ENCODE measurements at regions not wholly inside any gene's neighbourhood (a gene's known extent, or its start where the extent isn't known, plus 50 kb on each side); places are given as distances from the start of the nearest gene placed in this dataset.

DNA sequence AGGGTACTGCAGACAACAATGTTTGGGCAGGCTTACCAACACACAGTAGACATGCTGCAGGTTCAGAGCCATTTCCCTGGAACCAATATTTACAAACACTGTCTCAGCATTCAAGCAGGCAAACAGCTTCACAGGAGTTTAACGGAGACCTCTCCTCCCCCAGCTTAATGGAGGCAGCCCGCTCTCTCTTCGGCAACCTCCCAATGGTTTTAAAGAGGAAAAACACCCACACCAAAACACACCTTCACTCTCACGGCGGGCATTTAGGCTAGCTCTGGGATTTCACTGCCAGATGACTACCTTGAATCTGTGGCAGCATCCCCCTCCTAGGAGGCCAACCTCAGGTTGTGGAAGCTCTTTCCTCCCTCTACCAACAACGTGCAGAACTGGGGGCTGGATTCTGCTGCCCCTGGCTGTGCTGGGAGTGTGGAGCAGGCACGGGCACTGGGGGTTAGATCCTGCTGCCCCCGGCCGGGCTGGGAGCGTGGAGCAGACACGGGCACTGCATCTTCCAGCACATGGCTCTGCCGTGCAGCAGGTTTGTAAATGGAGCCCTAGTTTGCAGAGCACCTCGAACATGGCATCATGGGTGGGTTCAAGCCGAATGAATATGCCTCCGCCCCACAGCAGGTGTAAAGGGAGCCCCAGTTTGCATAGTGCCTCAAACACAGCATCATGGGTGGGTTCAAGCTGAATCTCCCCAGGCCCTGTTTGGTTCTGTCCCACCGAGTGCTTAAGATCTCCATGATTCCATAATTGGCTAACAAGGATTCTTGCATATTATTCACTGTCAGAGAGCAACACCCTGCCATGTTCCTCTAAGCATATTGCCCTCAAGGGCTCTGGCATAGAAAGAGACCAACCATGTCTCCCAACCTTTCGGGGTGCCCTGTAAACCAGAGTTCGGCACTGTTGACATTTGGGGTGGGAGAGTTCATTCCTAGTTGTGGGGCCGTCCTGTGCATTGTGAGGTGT lies 86.4 kb downstream of the RBFOX3 start:
- Histone ChIP-seq H3K27me3 (ENCODE audit: control insufficient read depth in 3 of 3, insufficient read depth in 3 of 3, low read length in 3 of 3) (peaks cover 65 to 87% (median 85%) of the 10 kb centered on the region in 3 donors), H3K9me3 (ENCODE audit: control insufficient read depth in 3 of 3, low read length in 3 of 3) (no peaks in the 10 kb centered on the region), H3K36me3 (ENCODE audit: control insufficient read depth in 3 of 3, insufficient read depth in 3 of 3, low read length in 3 of 3) (no peaks in the 10 kb centered on the region), H3K27ac (ENCODE audit: low read depth, low read length) (no peak overlapping the region), H3K9ac (ENCODE audit: low read depth in 1 of 3, low read length in 3 of 3) (no peak overlapping the region), H3K4me3 (ENCODE audit: low read length in 3 of 3) (no peak overlapping the region), H3K4me1 (ENCODE audit: control insufficient read depth in 3 of 3, insufficient read depth in 3 of 3, low read length in 3 of 3) (no peaks in the 10 kb centered on the region)

DNA sequence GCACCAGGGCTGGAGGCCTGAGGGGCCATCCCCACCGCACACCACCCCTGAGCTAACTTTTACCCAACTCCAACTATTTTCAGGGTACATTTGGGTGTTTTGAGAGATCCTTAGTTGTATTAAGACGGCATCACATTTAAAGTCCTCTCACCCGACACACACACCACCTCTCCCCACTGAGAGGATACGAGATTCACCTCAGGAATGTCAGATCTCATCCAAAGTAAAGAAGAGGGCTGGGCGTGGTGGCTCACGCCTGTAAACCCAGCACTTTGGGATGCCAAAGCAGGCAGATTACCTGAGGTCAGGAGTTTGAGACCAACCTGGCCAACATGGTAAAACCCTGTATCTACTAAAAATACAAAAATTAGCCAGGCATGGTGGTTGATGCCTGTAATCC lies 88.4 kb downstream of the RBFOX3 start:
- H3K27me3 ChIP-seq (ENCODE audit: control insufficient read depth in 3 of 3, insufficient read depth in 3 of 3, low read length in 3 of 3) = peaks cover 59 to 87% (median 86%) of the 10 kb centered on the region in 3 donors
- no peaks in the 10 kb centered on the region for H3K36me3 ChIP-seq (ENCODE audit: control insufficient read depth in 3 of 3, insufficient read depth in 3 of 3, low read length in 3 of 3)
- no peak overlapping the region for H3K4me3 ChIP-seq (ENCODE audit: low read length in 3 of 3)
- H3K9me3 ChIP-seq (ENCODE audit: control insufficient read depth in 3 of 3, low read length in 3 of 3) = no peaks in the 10 kb centered on the region
- no peak overlapping the region for H3K9ac ChIP-seq (ENCODE audit: low read depth in 1 of 3, low read length in 3 of 3)
- H3K4me1 ChIP-seq (ENCODE audit: control insufficient read depth in 3 of 3, insufficient read depth in 3 of 3, low read length in 3 of 3) = no peaks in the 10 kb centered on the region
- no peak overlapping the region for H3K27ac ChIP-seq (ENCODE audit: low read depth, low read length)

DNA sequence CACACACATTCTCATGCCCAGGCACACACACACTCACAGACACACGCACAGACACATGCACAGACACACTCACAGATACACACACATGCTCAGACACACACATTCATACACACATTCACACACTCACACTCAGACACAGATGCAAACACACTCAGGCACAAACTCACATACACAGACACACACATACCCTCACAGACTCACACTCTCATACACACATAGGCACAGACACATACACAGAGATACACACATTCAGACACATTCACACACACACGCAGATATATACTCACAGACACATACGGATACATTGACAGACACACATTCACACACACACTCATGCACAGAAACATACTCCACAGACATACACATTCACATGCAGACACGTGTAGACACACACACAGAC lies 89.6 kb downstream of the RBFOX3 start:
- Histone ChIP-seq H3K9me3 (ENCODE audit: control insufficient read depth in 3 of 3, low read length in 3 of 3) (no peaks in the 10 kb centered on the region), H3K36me3 (ENCODE audit: control insufficient read depth in 3 of 3, insufficient read depth in 3 of 3, low read length in 3 of 3) (no peaks in the 10 kb centered on the region), H3K4me3 (ENCODE audit: low read length in 3 of 3) (no peak overlapping the region), H3K27me3 (ENCODE audit: control insufficient read depth in 3 of 3, insufficient read depth in 3 of 3, low read length in 3 of 3) (peaks cover 53 to 80% (median 74%) of the 10 kb centered on the region in 3 donors), H3K9ac (ENCODE audit: low read depth in 1 of 3, low read length in 3 of 3) (no peak overlapping the region), H3K27ac (ENCODE audit: low read depth, low read length) (no peak overlapping the region), H3K4me1 (ENCODE audit: control insufficient read depth in 3 of 3, insufficient read depth in 3 of 3, low read length in 3 of 3) (no peaks in the 10 kb centered on the region)

DNA sequence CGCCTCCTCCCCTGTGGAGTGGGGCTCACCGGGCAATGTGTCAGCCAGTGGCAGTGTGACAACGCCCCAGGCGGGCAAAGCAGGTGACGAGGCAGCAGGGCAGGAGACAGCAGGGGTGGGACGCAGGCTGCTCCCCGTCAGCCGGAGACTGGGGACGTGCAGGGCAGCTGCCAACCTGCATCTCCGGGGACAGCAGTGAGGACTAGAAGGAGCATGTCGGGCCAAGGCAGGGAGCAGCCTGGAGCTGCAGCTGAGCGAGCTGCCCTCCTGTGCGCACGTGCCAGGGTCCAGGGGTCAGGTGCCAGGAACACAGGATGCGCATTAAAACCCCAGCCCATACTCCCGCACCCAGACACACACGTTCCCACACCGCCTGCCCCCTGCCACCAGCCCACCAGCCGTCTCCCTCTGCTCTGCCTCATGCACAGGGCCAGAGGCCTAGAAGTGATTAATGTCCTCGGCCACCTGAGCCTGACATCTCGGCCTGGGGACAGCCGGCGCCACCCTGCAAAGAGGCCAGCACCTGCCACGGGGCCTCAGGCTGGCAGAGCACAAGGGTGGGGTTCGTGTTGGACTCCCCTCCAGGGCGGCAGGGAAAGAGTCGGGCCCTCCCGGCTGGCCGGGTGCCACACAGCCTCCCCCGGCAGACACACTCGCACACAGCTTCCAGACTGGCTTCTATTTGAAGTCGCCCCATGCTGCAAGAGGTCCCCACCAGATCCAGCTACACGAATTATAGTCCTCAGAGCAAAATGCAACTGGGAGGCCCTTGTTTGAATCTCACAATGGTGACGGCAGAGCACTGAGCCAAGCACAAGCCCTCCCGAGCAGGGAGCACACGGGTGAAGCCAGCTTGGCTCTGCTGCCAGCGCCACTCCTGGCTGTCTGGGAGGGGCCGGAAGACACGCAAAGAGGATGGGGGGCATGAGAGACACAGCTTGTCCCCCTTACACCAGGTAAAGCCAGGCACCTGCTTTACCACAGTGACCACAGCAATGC lies 90.4 kb downstream of the RBFOX3 start:
- no peaks in the 10 kb centered on the region for H3K9me3 ChIP-seq (ENCODE audit: control insufficient read depth in 3 of 3, low read length in 3 of 3)
- no peak overlapping the region for H3K9ac ChIP-seq (ENCODE audit: low read depth in 1 of 3, low read length in 3 of 3)
- H3K4me1 ChIP-seq (ENCODE audit: control insufficient read depth in 3 of 3, insufficient read depth in 3 of 3, low read length in 3 of 3) = no peaks in the 10 kb centered on the region
- no peaks in the 10 kb centered on the region for H3K36me3 ChIP-seq (ENCODE audit: control insufficient read depth in 3 of 3, insufficient read depth in 3 of 3, low read length in 3 of 3)
- H3K27me3 ChIP-seq (ENCODE audit: control insufficient read depth in 3 of 3, insufficient read depth in 3 of 3, low read length in 3 of 3) = peaks cover 55 to 81% (median 77%) of the 10 kb centered on the region in 3 donors
- no peak overlapping the region for H3K27ac ChIP-seq (ENCODE audit: low read depth, low read length)
- H3K4me3 ChIP-seq (ENCODE audit: low read length in 3 of 3) = no peak overlapping the region

DNA sequence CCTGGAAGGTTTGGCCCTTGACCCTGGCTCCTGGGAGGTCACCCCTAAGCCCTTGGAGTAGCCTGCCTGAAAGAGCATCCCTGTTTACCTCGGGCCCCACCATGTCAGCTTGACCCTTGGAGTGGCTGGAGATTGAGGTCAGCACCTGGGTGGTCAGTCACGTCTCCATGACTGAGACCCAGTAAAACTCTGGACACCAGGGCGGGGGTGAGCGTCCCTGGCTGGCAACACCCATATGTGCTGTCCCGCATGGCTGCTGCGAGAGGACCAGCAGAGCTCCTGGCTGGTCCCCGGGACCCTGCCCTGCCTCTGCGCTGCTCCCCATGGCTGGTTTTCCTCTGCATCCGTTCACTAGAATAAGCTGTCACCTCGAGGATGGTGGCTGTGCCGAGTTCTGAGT lies 91.2 kb downstream of the RBFOX3 start:
- Histone ChIP-seq H3K27ac (ENCODE audit: low read depth, low read length) (no peak overlapping the region), H3K4me1 (ENCODE audit: control insufficient read depth in 3 of 3, insufficient read depth in 3 of 3, low read length in 3 of 3) (no peaks in the 10 kb centered on the region), H3K4me3 (ENCODE audit: low read length in 3 of 3) (no peak overlapping the region)

DNA sequence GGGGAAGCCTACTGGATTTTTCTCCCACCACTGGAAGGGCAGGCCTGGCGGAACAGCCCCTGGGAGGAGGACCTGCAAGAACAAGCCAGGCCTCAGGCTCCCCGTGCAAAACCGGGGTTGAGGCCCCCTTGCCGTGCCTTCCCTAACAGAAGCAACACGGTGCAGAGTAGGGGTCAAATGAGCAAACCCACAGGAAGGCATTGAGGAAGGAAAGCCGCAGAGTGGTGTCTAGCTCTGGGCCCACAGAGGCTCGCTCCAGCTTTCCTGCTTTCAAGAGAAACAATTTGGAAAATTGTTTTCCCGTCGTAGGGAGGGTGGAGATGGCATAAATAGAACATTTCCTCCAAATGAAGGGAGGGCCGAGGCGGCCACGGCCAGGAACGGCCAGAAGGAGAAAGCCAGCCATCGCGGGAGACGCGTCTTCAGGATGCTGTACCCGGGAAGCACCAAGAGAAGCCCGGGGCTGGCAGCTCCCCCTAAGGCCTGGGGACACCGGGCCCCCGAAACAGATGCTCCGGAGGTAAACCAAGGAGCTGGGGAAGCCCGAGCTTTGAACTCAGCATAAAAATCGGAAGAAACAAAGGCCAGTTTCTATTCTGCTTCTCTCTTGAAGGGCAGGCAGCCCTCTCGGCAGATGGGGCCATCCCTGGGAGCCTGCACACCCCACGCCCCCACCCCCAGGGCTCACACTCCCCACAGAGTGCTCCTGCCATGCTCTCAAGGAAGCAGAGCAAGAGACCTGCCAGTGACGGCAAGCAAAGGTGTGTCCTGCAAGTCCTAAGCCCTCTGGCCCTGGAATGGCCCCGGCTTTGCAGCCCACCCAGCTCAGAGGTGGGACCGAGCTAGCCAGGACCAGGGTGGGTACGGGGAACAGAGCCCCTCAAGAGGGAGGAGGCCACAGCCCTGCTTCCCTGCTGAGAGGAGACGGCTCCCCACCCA lies 92.0 kb downstream of the RBFOX3 start:
- Histone ChIP-seq H3K27me3 (ENCODE audit: control insufficient read depth in 3 of 3, insufficient read depth in 3 of 3, low read length in 3 of 3) (peaks cover 52 to 78% (median 73%) of the 10 kb centered on the region in 3 donors), H3K9me3 (ENCODE audit: control insufficient read depth in 3 of 3, low read length in 3 of 3) (peaks cover 0 to 2% (median 0%) of the 10 kb centered on the region in 3 donors), H3K4me1 (ENCODE audit: control insufficient read depth in 3 of 3, insufficient read depth in 3 of 3, low read length in 3 of 3) (no peaks in the 10 kb centered on the region), H3K27ac (ENCODE audit: low read depth, low read length) (no peak overlapping the region), H3K4me3 (ENCODE audit: low read length in 3 of 3) (no peak overlapping the region), H3K36me3 (ENCODE audit: control insufficient read depth in 3 of 3, insufficient read depth in 3 of 3, low read length in 3 of 3) (no peaks in the 10 kb centered on the region), H3K9ac (ENCODE audit: low read depth in 1 of 3, low read length in 3 of 3) (no peak overlapping the region)

More for the DNA sequence above, 91.2 kb downstream of the RBFOX3 start:
- H3K9ac ChIP-seq (ENCODE audit: low read depth in 1 of 3, low read length in 3 of 3) = no peak overlapping the region
- no peaks in the 10 kb centered on the region for H3K36me3 ChIP-seq (ENCODE audit: control insufficient read depth in 3 of 3, insufficient read depth in 3 of 3, low read length in 3 of 3)
- H3K9me3 ChIP-seq (ENCODE audit: control insufficient read depth in 3 of 3, low read length in 3 of 3) = no peaks in the 10 kb centered on the region
- peaks cover 58 to 80% (median 78%) of the 10 kb centered on the region in 3 donors for H3K27me3 ChIP-seq (ENCODE audit: control insufficient read depth in 3 of 3, insufficient read depth in 3 of 3, low read length in 3 of 3)

DNA sequence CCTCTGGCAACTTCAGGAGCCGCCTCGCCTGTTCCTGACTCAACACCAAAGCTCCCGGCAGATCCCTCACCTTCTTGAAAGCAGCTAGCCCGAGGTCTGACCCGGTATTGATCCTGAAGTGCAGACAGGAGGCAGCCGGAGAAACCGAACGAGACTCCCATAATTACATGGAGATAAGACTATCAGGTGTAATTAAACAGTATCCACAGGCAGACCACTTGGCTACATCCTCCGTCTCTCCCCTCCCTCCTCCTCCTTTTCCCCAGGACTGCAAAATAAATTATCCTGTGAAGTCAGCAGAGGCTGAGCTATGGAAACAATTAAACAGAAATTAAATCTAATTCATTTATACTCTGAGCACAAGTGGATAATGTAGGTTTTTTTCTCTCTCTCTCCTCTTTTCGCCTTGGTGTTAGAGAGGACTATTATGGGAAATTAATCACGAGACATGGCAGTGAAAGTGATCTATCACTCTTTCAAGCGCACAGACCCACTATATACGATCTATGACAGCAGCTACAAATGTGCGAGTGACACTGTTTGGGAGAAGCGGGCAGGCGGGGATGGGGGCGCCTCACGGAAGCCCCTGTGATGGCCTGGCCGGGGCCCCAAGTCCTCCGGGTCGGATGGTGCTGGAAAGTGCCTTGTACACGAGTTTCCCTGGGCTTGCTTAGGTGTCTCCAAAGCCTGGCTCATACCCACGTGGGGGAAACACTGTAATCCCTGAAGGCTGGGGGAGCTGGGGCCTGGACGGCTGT lies 92.8 kb downstream of the RBFOX3 start:
- Histone ChIP-seq H3K27ac (ENCODE audit: low read depth, low read length) (no peak overlapping the region), H3K9me3 (ENCODE audit: control insufficient read depth in 3 of 3, low read length in 3 of 3) (peaks cover 0 to 2% (median 0%) of the 10 kb centered on the region in 3 donors), H3K4me1 (ENCODE audit: control insufficient read depth in 3 of 3, insufficient read depth in 3 of 3, low read length in 3 of 3) (no peaks in the 10 kb centered on the region), H3K36me3 (ENCODE audit: control insufficient read depth in 3 of 3, insufficient read depth in 3 of 3, low read length in 3 of 3) (no peaks in the 10 kb centered on the region), H3K27me3 (ENCODE audit: control insufficient read depth in 3 of 3, insufficient read depth in 3 of 3, low read length in 3 of 3) (peaks cover 48 to 75% (median 65%) of the 10 kb centered on the region in 3 donors), H3K9ac (ENCODE audit: low read depth in 1 of 3, low read length in 3 of 3) (no peak overlapping the region), H3K4me3 (ENCODE audit: low read length in 3 of 3) (no peak overlapping the region)

DNA sequence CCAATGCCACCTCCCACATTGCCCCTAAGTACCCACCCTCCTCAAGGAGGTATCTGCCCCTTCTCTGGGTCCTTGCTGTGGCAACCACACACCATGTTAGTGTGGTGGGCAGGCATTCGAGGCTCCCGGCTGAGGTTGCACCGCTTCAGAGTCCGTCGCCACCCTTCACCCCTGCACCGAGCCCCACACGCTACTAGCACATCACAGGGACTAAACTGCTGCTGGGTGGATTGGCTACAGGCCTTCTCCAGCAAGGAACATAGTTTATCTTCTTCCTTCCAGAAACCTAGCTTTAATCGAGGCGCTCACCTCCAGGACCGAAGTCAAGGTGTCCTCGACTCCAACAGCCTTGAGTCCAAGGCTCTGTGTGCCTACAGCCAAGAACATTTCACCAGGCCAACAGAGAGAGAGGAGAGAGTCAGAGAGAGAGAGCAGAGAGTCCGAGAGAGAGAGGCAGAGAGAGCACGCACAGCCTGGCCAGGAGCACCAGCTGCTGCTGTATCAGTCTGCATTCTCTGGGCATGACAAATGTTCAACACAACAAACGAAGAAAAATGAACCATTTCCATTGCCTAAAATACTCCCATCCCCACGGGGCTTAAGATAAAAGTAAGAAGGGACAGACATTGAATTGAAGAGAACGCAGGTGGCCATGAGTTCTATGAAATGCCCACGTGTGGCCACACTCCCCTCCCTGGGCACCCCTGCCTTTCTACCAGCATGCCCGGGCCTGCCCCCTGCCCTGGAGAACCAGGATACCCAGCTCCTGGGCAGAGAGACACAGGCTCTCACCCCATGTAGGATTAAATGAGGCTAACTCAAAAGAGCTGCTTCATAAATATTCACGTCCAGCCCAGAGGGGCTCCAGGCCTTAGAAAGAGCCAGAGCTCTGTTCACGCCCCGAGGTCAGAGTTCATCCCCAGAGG lies 94.9 kb downstream of the RBFOX3 start:
- no peak overlapping the region for H3K27ac ChIP-seq (ENCODE audit: low read depth, low read length)
- H3K4me3 ChIP-seq (ENCODE audit: low read length in 3 of 3) = no peak overlapping the region
- peaks cover 0 to 2% (median 0%) of the 10 kb centered on the region in 3 donors for H3K9me3 ChIP-seq (ENCODE audit: control insufficient read depth in 3 of 3, low read length in 3 of 3)
- no peaks in the 10 kb centered on the region for H3K4me1 ChIP-seq (ENCODE audit: control insufficient read depth in 3 of 3, insufficient read depth in 3 of 3, low read length in 3 of 3)
- H3K27me3 ChIP-seq (ENCODE audit: control insufficient read depth in 3 of 3, insufficient read depth in 3 of 3, low read length in 3 of 3) = peaks cover 38 to 58% (median 50%) of the 10 kb centered on the region in 3 donors
- H3K9ac ChIP-seq (ENCODE audit: low read depth in 1 of 3, low read length in 3 of 3) = no peak overlapping the region
- no peaks in the 10 kb centered on the region for H3K36me3 ChIP-seq (ENCODE audit: control insufficient read depth in 3 of 3, insufficient read depth in 3 of 3, low read length in 3 of 3)

Measured in skeletal muscle tissue (tissue), 3 donors.